Mucosa of rectum (tissue), 2 donors: ENCODE measurements at regions not wholly inside any gene's neighbourhood (a gene's known extent, or its start where the extent isn't known, plus 50 kb on each side); places are given as distances from the start of the nearest gene placed in this dataset.

ENCODE experiments used
- H3K27ac ChIP-seq, 2 donors: one replicate each; pipeline ENCODE4 v1.7.0; 2013; ENCODE audit warnings: inconsistent platforms in 2 of 2, low read depth in 2 of 2, low read length in 2 of 2
- H3K27me3 ChIP-seq, 2 donors: one replicate each; pipeline ENCODE4 v1.7.0; 2013; ENCODE audit warnings: low read length in 2 of 2; ENCODE audit not compliant: control insufficient read depth in 2 of 2, insufficient read depth in 2 of 2
- H3K36me3 ChIP-seq, 2 donors: one replicate each; pipeline ENCODE4 v1.7.0; 2013; ENCODE audit warnings: low read length in 2 of 2; ENCODE audit not compliant: control insufficient read depth in 2 of 2, insufficient read depth in 2 of 2
- H3K4me1 ChIP-seq, 2 donors: one replicate each; pipeline ENCODE4 v1.7.0; 2013; ENCODE audit warnings: low read length in 2 of 2, mild to moderate bottlenecking in 1 of 2; ENCODE audit not compliant: control insufficient read depth in 2 of 2, insufficient read depth in 2 of 2
- H3K4me3 ChIP-seq, 2 donors: one replicate each; pipeline ENCODE4 v1.7.0; 2013; ENCODE audit warnings: low read length in 2 of 2
- H3K9ac ChIP-seq, 2 donors: one replicate each; pipeline ENCODE4 v1.7.0; 2013; ENCODE audit warnings: low read length in 2 of 2, low read depth in 1 of 2, mild to moderate bottlenecking in 1 of 2
- H3K9me3 ChIP-seq, 2 donors: one replicate each; pipeline ENCODE4 v1.7.0; 2013; ENCODE audit warnings: low read length in 2 of 2; ENCODE audit not compliant: control insufficient read depth in 2 of 2
- donor health status: healthy.
- donor health status: Normal muscosa, but diverticular disease.

DNA sequence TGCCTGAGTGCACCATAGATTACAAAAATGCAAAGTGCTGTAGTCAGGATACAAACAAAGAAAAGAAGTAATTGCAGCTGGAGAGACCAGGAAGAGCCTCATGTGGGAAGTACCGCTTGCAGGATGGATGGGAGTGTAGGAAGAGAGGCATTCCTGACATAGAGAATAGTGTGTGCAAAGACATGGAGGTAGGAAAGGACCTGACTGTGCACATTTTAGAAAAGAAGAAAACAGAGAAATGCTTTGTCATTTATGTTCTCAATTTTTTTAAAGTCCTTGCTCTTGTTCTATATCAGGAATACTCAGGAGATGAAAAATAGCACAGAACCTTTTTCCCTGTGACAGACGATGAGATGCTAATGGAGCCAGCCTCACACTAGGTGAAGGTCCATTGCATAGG is 358.7 kb upstream of the TMPO start:
- Histone ChIP-seq H3K4me3 (no peak overlapping the region), H3K36me3 (no peaks in the 10 kb centered on the region), H3K27ac (no peak overlapping the region), H3K4me1 (no peaks in the 10 kb centered on the region), H3K27me3 (no peaks in the 10 kb centered on the region), H3K9ac (no peak overlapping the region), H3K9me3 (no peaks in the 10 kb centered on the region)

DNA sequence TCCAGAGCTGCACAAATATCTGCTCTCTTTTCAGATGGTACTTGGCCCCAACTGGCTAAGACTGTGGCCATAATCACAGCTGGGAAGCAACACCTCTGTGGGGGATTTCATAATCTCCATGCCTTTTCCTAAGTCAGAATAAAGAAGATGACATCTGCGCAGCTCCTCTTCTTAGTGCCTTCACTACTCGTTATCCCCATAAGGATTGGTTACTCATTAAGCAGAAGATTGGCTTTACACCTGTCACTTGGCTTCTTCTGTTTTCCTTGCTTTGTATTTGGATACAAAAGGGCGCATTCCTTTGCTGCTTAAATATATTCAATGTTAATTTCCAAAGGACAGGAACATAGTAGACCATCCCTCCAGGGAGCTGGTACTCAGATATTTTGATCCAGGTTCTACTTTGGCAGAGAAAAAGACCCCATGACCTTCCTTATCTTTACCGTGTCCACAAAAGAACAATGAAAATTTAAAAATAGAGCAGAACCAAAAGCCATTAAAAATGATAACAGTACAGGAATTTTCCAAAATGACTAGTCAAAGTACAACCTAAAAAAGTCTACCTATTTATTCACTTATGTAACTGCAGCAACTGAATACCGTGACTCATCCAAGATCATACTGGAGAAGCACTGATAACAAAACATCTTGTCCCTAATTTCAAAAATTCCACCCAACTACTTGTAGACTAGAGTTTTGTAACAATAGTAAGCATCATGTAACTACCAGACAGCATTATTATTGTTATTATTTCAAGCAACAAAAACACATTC is 352.3 kb upstream of the TMPO start:
- no peaks in the 10 kb centered on the region for H3K9me3 ChIP-seq
- H3K27ac ChIP-seq = no peak overlapping the region
- no peaks in the 10 kb centered on the region for H3K27me3 ChIP-seq
- no peak overlapping the region for H3K4me3 ChIP-seq
- no peaks in the 10 kb centered on the region for H3K36me3 ChIP-seq
- no peaks in the 10 kb centered on the region for H3K4me1 ChIP-seq
- no peak overlapping the region for H3K9ac ChIP-seq

DNA sequence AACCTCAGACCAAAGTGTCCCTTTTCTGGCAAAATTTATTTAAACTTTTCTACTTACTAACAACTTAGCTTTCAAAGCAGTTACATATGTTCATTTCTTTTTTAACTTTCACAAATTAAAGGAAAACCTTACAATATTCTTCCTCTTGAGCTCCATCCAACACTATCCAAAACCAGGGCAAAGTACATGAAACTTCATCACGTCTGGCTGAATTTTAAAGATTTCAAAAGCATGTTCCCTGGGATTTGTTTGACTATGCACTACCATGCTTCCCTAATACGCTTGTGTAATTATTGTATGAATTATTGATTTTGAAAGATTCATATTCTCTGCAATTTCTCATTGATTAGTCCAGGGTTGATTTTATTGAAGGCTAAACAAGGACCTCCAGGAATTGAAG is 343.1 kb upstream of the TMPO start:
- Histone ChIP-seq H3K27me3 (no peaks in the 10 kb centered on the region), H3K9ac (no peak overlapping the region), H3K4me3 (no peak overlapping the region), H3K36me3 (no peaks in the 10 kb centered on the region), H3K9me3 (no peaks in the 10 kb centered on the region), H3K27ac (no peak overlapping the region), H3K4me1 (no peaks in the 10 kb centered on the region)

DNA sequence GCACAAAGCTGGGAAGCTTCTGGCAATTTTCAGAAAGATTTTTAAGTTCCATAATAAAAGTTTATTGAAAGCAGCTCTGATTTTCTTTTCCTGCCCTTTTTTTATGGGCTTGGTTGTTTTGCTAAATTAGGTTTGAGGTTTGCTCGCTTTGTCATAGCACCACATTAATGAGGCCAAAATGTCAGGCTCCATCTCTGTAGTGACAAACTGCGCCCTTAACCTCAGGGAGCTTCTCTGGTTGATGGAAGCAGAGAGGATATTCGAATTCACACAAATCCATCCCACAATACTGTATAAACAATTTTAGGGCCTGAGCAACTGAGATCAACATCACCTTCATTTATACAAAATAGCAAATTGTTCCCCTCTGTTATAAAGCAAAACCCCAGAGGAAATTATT is 342.6 kb upstream of the TMPO start:
- H3K27me3 ChIP-seq = no peaks in the 10 kb centered on the region

DNA sequence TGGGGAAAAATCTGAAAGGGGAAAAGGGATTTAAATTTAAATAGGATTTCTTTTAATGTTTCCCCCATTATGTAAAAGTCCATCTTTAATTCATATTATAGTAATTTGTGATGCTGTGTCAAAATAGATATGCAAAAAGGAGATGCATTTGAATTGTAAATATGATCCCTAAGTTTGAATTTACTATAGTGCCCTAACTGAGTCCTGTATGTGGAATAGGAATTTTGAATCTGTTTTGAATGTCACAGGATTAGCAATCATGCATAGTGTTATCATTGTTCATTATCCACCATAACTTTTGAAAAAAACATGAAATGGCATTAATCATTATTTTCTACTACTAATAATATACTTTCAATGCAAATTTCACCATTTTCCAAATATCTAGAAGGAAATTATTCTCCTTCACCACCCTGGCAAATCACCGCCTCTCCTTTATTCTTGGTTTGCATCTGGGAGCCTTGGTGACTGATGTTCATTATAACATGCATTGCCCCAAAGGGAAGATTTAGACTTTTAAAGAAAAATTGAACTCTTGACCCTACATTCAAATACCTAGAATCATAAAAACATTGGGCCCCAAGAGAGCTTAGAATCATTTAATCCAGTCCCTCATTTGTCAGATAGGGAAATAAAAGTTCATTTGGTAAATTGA is 341.5 kb upstream of the TMPO start:
- Histone ChIP-seq H3K4me1 (no peaks in the 10 kb centered on the region), H3K27me3 (no peaks in the 10 kb centered on the region), H3K9ac (no peak overlapping the region), H3K9me3 (no peaks in the 10 kb centered on the region), H3K4me3 (no peak overlapping the region), H3K36me3 (no peaks in the 10 kb centered on the region), H3K27ac (no peak overlapping the region)

More for the DNA sequence above, 342.6 kb upstream of the TMPO start:
- no peaks in the 10 kb centered on the region for H3K36me3 ChIP-seq
- H3K27ac ChIP-seq = no peak overlapping the region
- no peaks in the 10 kb centered on the region for H3K4me1 ChIP-seq
- no peak overlapping the region for H3K9ac ChIP-seq
- no peak overlapping the region for H3K4me3 ChIP-seq
- no peaks in the 10 kb centered on the region for H3K9me3 ChIP-seq

DNA sequence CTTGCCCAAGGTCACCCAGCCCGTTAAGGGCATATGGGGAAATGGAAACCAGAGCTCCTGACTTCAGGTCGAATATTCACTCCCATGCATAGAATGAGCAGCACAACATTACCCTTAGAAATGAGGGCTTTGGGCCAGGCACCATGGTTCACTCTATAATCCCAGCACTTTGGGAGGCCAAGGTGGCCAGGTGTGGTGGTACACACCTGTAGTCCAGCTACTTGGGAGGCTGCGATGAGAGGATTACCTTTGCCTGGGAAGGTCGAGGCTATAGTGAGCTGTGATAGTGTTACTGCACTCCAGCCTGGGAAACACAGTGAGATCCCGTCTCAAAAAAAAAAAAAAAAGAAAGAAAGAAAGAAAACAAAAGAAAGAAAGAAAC is 341.0 kb upstream of the TMPO start:
- H3K4me1 ChIP-seq = no peaks in the 10 kb centered on the region
- H3K9ac ChIP-seq = no peak overlapping the region
- no peaks in the 10 kb centered on the region for H3K36me3 ChIP-seq
- no peak overlapping the region for H3K27ac ChIP-seq
- no peak overlapping the region for H3K4me3 ChIP-seq
- H3K9me3 ChIP-seq = no peaks in the 10 kb centered on the region
- H3K27me3 ChIP-seq = no peaks in the 10 kb centered on the region

DNA sequence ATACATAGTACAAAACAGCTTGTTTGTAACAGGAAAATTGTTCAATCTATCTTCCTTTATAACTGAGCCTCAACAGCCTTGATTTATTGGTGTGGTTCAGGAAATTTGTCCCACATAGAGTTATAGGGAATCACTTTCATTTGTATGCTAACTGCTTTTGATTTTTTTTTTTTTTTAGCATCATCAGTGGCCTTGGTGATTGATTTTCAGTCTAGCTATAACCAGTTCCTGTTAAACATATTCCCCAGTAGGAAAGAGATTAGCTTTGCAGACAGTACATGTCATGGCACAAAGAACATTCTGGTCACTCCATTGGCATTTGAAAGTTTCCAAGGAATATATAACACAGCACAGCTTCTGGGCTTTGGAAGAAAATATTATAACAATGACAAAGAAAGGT is 337.3 kb upstream of the TMPO start:
- Histone ChIP-seq H3K9me3 (no peaks in the 10 kb centered on the region), H3K9ac (no peak overlapping the region), H3K27ac (no peak overlapping the region), H3K4me1 (no peaks in the 10 kb centered on the region), H3K27me3 (no peaks in the 10 kb centered on the region), H3K36me3 (no peaks in the 10 kb centered on the region), H3K4me3 (no peak overlapping the region)

DNA sequence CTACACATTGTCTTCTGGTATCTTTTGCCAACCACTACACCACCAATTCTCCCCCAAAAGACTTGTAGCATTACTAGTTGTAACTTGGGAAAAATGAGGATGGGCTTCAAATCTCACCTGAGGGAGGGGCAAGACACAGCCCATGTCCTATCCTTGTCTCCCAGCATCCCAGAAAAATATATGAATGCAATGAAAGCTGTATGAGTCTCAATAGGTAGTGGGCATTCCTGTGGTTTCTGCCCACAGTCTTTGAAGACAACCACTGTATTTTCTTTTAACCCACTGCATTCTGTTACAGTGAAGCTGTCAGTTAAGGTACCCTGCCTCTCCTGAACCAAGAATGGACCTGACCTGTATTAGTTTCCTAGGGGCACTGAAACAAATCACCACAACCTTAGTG is 336.2 kb upstream of the TMPO start:
- H3K27ac ChIP-seq = no peak overlapping the region

DNA sequence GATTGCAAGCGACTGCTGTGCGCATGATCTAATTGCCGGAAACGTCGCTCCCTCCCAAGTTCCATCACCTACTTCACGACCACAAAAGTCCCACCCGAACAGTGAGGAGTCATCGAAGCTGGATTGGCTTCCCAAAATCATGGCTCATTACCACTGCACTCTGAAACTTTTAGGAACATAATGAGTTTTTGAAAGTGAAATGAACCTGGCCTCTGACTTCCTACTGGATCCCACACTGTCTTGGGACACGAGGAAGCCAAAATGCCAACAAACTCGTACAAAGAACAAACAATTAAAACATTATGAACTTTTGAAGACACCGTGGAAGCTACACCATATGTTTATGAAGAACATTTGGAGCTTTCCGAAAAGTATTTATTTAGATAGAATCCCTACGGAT is 334.8 kb upstream of the TMPO start:
- Histone ChIP-seq H3K36me3 (no peaks in the 10 kb centered on the region), H3K27me3 (no peaks in the 10 kb centered on the region), H3K9me3 (no peaks in the 10 kb centered on the region)

More for the DNA sequence above, 336.2 kb upstream of the TMPO start:
- Histone ChIP-seq H3K9me3 (no peaks in the 10 kb centered on the region), H3K27me3 (no peaks in the 10 kb centered on the region), H3K9ac (no peak overlapping the region), H3K4me3 (no peak overlapping the region), H3K4me1 (no peaks in the 10 kb centered on the region), H3K36me3 (no peaks in the 10 kb centered on the region)

DNA sequence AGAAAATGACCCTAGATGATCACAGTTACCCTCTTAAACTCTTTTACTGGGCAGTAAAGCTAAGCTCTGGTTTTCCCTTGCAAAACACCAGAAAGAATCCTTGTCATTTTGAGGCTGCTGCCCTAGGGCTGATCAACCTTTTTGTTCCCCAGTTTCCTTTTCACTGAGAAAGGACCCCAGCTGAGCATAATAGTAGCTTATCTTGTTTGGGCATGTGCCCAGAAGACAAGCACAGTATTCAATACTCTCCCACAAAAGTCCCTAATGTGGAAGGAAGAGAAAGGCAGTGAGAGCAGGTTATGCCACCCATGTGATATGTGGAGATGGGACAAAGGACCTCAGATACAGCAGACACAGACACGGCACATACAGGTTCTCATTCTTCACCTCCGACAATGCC is 332.6 kb upstream of the TMPO start:
- Histone ChIP-seq H3K36me3 (no peaks in the 10 kb centered on the region), H3K27me3 (no peaks in the 10 kb centered on the region), H3K4me1 (no peaks in the 10 kb centered on the region), H3K27ac (no peak overlapping the region), H3K4me3 (no peak overlapping the region), H3K9me3 (no peaks in the 10 kb centered on the region), H3K9ac (no peak overlapping the region)

More for the DNA sequence above, 334.8 kb upstream of the TMPO start:
- Histone ChIP-seq H3K9ac (no peak overlapping the region), H3K4me1 (no peaks in the 10 kb centered on the region), H3K4me3 (no peak overlapping the region), H3K27ac (no peak overlapping the region)
